Glutamatergic neuron (in vitro differentiated cells): ENCODE measurements at regions not wholly inside any gene's neighbourhood (a gene's known extent, or its start where the extent isn't known, plus 50 kb on each side); places are given as distances from the start of the nearest gene placed in this dataset.

Experiments
- DNase-seq: peaks from one replicate; pipeline ENCODE4 v3.0.0; 2022
- H3K27ac Mint-ChIP-seq: one replicate; pipeline ENCODE4 v1.8.0; 2020; ENCODE audit warnings: mild to moderate bottlenecking, mixed read lengths, inconsistent platforms; ENCODE audit not compliant: unreplicated experiment
- H3K27me3 Mint-ChIP-seq: one replicate; pipeline ENCODE4 v1.8.0; 2020; ENCODE audit warnings: mild to moderate bottlenecking, moderate library complexity, mixed read lengths, inconsistent platforms; ENCODE audit not compliant: unreplicated experiment
- H3K36me3 Mint-ChIP-seq: one replicate; pipeline ENCODE4 v1.8.0; 2020; ENCODE audit warnings: mild to moderate bottlenecking, mixed read lengths, inconsistent platforms; ENCODE audit not compliant: unreplicated experiment
- H3K4me1 Mint-ChIP-seq: one replicate; pipeline ENCODE4 v1.8.0; 2020; ENCODE audit warnings: mild to moderate bottlenecking, low read depth, mixed read lengths, inconsistent platforms; ENCODE audit not compliant: unreplicated experiment
- H3K4me3 Mint-ChIP-seq: one replicate; pipeline ENCODE4 v1.8.0; 2020; ENCODE audit warnings: mild to moderate bottlenecking, mixed read lengths, inconsistent platforms; ENCODE audit not compliant: unreplicated experiment
- H3K9me3 Mint-ChIP-seq: one replicate; pipeline ENCODE4 v1.8.0; 2020; ENCODE audit warnings: mild to moderate bottlenecking, moderate library complexity, mixed read lengths, inconsistent platforms; ENCODE audit not compliant: unreplicated experiment
- CTCF ChIP-seq: fragments of 200-600 bp; sonication (generic); IDR thresholded peaks from one replicate; pipeline ENCODE4 v1.5.0; 2021; ENCODE audit not compliant: partially characterized antibody, unreplicated experiment

- H3K36me3 Mint-ChIP-seq: no peaks in the 10 kb centered on the region
- no peaks in the 10 kb centered on the region for H3K27me3 Mint-ChIP-seq
- TF ChIP-seq CTCF: no peak
- no peak for DNase-seq
- no peak overlapping the region for H3K4me3 Mint-ChIP-seq
- H3K27ac Mint-ChIP-seq: no peak overlapping the region
- no peaks in the 10 kb centered on the region for H3K4me1 Mint-ChIP-seq
- H3K9me3 Mint-ChIP-seq: no peaks in the 10 kb centered on the region
Observed at GRCh38 chr9:16347886-16348285, 522.6 kb downstream of the BNC2 start.

- DNase-seq: no peak
- H3K27ac Mint-ChIP-seq: no peak overlapping the region
- no peak for TF ChIP-seq CTCF
- no peaks in the 10 kb centered on the region for H3K27me3 Mint-ChIP-seq
- H3K4me3 Mint-ChIP-seq: no peak overlapping the region
- H3K4me1 Mint-ChIP-seq: no peaks in the 10 kb centered on the region
- H3K36me3 Mint-ChIP-seq: no peaks in the 10 kb centered on the region
- H3K9me3 Mint-ChIP-seq: no peaks in the 10 kb centered on the region
Observed at GRCh38 chr9:16348531-16348930, 521.9 kb downstream of the BNC2 start.

GRCh38 chr9:16352251-16352650 lies 518.2 kb downstream of the BNC2 start:
- H3K36me3 Mint-ChIP-seq: no peaks in the 10 kb centered on the region
- H3K27ac Mint-ChIP-seq: no peak overlapping the region
- no peaks in the 10 kb centered on the region for H3K27me3 Mint-ChIP-seq

GRCh38 chr9:16352791-16353401 lies 517.6 kb downstream of the BNC2 start:
- peaks cover 2% of the 10 kb centered on the region for H3K9me3 Mint-ChIP-seq
- H3K36me3 Mint-ChIP-seq: no peaks in the 10 kb centered on the region
- TF ChIP-seq CTCF: no peak
- H3K4me3 Mint-ChIP-seq: no peak overlapping the region
- peaks cover 3% of the 10 kb centered on the region for H3K27me3 Mint-ChIP-seq
- H3K27ac Mint-ChIP-seq: no peak overlapping the region
- H3K4me1 Mint-ChIP-seq: no peaks in the 10 kb centered on the region
- DNase-seq: no peak

More at GRCh38 chr9:16352251-16352650, 518.2 kb downstream of the BNC2 start:
- Mint-ChIP-seq H3K4me1 (no peaks in the 10 kb centered on the region), H3K4me3 (no peak overlapping the region), H3K9me3 (no peaks in the 10 kb centered on the region)
- TF ChIP-seq CTCF: no peak
- DNase-seq: no peak

GRCh38 chr9:16356196-16356765 lies 514.2 kb downstream of the BNC2 start:
- H3K27me3 Mint-ChIP-seq: peaks cover 4% of the 10 kb centered on the region

More at GRCh38 chr9:16356196-16356765, 514.2 kb downstream of the BNC2 start:
- no peak for DNase-seq
- Mint-ChIP-seq H3K9me3 (peaks cover 2% of the 10 kb centered on the region), H3K36me3 (peaks cover 7% of the 10 kb centered on the region), H3K27ac (no peak overlapping the region), H3K4me3 (no peak overlapping the region), H3K4me1 (no peaks in the 10 kb centered on the region)
- TF ChIP-seq CTCF: no peak
